ENCODE measurements at regions not wholly inside any gene's neighbourhood (a gene's known extent, or its start where the extent isn't known, plus 50 kb on each side); places are given as distances from the start of the nearest gene placed in this dataset.
A peak's percentile ranks its signal among the peaks of the same experiment; 100 is the strongest.

GRCh38 chr9:87280421-87280820 is 217.2 kb upstream of the DAPK1 start:
- DNase-seq (ENCODE audit: low spot score): no peak

GRCh38 chr9:87282538-87282937 is 215.1 kb upstream of the DAPK1 start:
- no peak for DNase-seq (ENCODE audit: low spot score)

GRCh38 chr9:87283585-87283984 is 214.1 kb upstream of the DAPK1 start:
- no peak for DNase-seq (ENCODE audit: low spot score)

GRCh38 chr9:87285183-87285850 is 212.3 kb upstream of the DAPK1 start:
- no peak for DNase-seq (ENCODE audit: low spot score)

- no peak for DNase-seq (ENCODE audit: low spot score)
These were observed 211.2 kb upstream of the DAPK1 start for GRCh38 chr9:87286506-87286905.

GRCh38 chr9:87290241-87291052 is 207.2 kb upstream of the DAPK1 start:
- no peak for DNase-seq (ENCODE audit: low spot score)

GRCh38 chr9:87292449-87293191 is 205.0 kb upstream of the DAPK1 start:
- DNase-seq (ENCODE audit: low spot score): no peak

GRCh38 chr9:87294126-87294525 is 203.5 kb upstream of the DAPK1 start:
- no peak for DNase-seq (ENCODE audit: low spot score)

- no peak for DNase-seq (ENCODE audit: low spot score)
These were observed 196.8 kb upstream of the DAPK1 start for GRCh38 chr9:87300915-87301314.

GRCh38 chr9:87301371-87301770 is 196.3 kb upstream of the DAPK1 start:
- no peak for DNase-seq (ENCODE audit: low spot score)

- no peak for DNase-seq (ENCODE audit: low spot score)
These were observed 192.5 kb upstream of the DAPK1 start for GRCh38 chr9:87305151-87305550.

- DNase-seq (ENCODE audit: low spot score): no peak
These were observed 191.7 kb upstream of the DAPK1 start for GRCh38 chr9:87306006-87306405.

- DNase-seq (ENCODE audit: low spot score): no peak
These were observed 189.8 kb upstream of the DAPK1 start for GRCh38 chr9:87307848-87308247.

- no peak for DNase-seq (ENCODE audit: low spot score)
These were observed 188.4 kb upstream of the DAPK1 start for GRCh38 chr9:87309236-87309635.

- no peak for DNase-seq (ENCODE audit: low spot score)
These were observed 186.7 kb upstream of the DAPK1 start for GRCh38 chr9:87310827-87311523.

- no peak for DNase-seq (ENCODE audit: low spot score)
These were observed 178.0 kb upstream of the DAPK1 start for GRCh38 chr9:87319656-87320055.

GRCh38 chr9:87320146-87320884 is 177.4 kb upstream of the DAPK1 start:
- DNase-seq (ENCODE audit: low spot score): no peak

GRCh38 chr9:87322840-87323635 is 174.6 kb upstream of the DAPK1 start:
- no peak for DNase-seq (ENCODE audit: low spot score)

GRCh38 chr9:87323928-87324327 is 173.7 kb upstream of the DAPK1 start:
- no peak for DNase-seq (ENCODE audit: low spot score)

- peak; percentile 49 for DNase-seq (ENCODE audit: low spot score)
These were observed 173.0 kb upstream of the DAPK1 start for GRCh38 chr9:87324613-87325194.
